AG08396 (cell line): ENCODE measurements at regions not wholly inside any gene's neighbourhood (a gene's known extent, or its start where the extent isn't known, plus 50 kb on each side); places are given as distances from the start of the nearest gene placed in this dataset.

ENCODE experiments used
- DNase-seq: peaks from one replicate; pipeline ENCODE4 v3.0.0; 2012; ENCODE audit warnings: low spot score, mixed read lengths

DNA sequence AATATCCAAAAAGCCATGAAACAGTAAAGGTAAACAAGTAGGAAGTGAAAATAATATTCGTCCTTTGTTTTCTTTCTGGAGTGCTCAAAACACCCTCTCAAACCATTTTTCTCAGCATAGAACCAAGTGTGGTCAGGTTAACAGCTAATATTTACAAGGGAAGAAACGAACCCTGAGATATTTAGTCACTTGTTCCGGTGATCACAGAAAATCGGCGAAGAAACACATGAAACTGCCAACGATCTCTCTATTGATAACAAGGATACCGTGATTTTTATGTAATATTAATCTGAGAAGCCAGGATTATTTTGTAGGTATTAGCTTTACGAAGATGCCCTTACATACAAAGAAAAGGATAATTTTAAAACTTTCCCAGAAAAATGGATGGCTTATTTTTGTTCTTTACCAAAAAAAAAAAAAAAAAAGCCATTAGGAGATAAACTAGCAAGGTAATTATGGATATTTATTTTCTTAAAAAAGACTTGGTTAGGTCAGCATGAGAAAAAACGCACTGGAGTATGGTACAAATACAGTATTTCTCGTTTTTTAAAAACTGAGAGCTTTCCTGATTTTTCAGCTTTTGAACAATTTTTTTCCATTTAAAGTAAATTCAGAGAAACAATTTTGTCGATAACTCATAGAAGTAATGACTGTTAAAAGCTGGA, 107.3 kb upstream of the HNRNPU start:
- no peak for DNase-seq

DNA sequence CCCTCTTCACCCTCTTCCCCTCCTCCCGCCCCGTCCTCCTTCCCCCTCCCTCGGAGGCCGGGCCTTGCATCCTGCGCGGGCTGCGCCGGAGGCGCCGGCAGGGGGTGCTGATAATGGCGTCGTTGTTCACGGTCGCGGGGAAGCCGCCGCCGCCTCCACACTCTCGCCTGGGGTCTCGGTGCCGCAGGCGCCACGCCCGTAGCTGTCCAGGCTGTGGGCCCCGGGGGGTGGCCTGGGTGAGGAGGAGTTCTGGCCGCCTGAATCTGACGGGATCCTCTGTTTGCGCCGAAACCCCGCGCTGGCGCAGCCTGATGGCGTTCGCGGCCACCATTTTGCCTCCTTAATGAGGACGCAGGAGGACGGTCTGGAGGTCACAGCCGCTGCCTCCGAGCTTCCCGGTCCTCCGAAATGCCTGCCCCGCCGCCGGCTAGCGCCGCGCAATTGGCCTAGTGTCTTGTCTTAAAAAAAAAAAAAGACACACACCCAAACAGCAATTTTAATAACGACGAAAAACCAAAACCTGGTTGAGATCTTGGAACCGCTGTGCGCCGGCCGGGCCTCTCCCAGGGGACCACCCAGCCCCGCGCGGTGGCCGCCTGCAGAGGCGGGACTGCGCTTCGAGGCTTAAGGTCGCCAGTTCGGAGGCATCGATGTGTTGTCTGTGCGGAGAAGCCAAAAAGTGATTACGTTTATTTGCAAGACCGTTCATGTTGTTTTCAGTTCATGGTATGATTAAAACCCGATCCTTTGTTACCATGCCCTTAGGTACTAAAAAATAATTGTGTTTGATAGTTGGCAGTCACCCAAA, 106.6 kb upstream of the HNRNPU start:
- DNase-seq: peak; percentile 85

DNA sequence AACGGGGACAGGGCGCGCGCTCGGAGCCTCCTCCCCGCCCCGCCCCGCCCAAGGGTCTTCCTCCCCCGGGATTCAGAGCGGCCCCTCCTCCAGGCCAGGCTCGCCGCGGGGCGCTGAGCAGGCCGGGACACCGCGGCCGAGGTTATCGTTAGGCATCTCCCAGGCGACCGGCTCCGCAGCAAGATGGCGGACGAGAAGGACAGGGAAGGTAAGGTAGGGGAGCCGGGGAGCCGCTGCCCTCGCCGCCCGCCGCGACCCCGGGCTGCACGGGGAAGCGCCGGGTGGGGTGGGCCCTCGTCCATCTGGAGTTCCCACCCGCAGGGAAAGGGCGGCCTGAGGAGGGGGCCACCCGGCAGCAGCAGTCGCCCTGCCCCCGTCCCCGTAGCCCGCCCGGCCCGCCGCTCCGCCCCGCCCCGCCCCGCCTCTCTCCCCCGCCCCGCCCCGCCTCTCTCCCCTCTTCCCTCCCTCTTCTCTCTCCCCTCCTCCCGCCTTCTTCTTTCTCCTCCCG, 105.9 kb upstream of the HNRNPU start:
- no peak for DNase-seq

- DNase-seq: peak; percentile 58
These were observed 105.3 kb upstream of the HNRNPU start for GRCh38 chr1:244969355-244970235.

DNA sequence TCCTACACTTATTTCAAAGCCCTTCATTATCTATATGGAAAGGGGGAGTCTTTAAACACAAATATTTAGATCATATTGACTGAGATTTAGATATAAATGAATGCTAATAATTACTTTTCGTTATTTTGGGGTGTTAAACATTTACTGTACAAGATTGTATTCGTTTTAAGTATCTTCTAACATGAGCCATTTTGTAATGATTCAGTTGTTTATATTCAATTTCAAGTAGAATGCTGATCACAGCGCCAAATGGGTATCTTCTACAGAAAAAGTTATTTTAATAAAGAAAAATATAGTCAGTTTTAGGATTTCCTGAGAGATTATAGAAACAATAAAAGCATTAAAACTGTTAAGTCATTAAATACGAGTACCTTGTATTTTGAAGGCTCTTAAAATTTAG, 104.5 kb upstream of the HNRNPU start:
- no peak for DNase-seq

DNA sequence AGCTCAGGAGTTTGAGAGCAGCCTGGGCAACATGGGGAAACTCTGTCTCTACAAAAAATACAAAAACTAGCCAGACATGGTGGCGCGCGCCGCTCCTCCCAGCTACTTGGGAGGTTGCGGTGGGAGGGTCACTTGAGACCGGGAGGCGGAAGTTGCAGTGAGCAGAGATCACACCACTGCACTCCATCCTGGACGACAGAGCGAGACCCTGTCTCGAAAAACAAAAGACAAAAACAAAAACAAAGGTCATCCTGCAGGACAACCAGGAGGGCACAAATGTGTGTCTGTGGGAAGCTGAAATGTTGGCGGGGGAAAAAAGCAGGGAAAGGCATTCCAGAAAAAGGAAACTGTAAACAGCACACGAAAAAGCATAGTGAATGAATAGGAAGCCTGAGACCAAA, 104.1 kb upstream of the HNRNPU start:
- no peak for DNase-seq

DNA sequence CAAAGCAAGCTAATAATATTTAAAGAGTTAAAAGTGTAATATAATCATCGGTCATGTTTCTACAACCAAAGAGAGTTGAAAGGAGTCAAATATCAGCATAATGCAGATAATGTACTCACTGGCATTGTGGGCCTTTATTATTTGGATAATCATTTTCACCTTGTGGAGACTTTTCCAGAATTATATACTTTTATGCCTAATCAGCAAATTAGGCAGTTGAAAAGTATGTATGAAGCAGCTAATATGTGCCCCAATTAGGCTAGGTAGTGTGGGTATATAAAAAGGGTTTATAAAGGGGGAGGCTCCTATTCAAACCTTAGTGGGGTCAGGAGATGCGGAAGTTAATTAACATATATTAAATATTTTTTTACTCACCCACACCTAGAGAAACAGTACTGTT, 102.8 kb upstream of the HNRNPU start:
- DNase-seq: no peak

DNA sequence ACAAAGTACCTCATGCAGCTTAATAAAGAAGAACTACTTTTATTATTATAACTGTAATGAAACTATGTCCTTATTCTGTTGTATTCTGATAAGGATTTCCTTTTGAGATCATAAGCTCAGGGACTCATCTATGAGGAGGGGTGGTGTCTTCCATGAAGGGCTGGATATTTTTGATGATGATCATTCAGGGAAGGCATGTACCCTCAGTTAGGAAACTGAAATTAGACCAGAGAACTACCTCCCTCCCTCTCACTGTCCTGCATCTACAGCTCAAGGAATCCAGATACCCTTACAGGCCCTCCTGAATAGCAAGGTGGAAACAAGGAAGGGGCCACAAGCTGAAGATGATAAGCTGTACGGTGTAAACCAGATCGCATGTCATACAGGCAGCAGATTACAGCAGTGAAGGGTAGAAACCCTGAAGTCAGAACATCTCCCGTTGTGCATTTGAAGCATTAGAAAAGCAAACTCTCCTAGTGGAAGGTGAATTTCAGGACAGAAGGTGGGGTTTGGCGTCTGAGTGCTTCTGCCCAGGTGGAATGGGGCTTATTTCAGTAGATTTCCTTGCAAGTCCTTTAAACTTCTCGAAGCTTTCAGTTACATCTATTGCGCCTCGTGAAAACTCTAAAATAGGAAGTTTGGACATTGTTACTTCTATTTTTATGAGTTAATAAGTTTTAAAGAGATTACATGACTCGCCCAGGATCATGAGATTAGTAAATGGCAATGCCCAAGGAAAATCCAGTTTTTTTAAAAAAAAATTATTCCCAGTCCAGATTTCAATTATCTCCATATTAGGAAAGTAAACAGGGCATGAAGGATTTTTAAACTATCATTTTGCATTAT, 101.1 kb upstream of the HNRNPU start:
- DNase-seq: no peak

DNA sequence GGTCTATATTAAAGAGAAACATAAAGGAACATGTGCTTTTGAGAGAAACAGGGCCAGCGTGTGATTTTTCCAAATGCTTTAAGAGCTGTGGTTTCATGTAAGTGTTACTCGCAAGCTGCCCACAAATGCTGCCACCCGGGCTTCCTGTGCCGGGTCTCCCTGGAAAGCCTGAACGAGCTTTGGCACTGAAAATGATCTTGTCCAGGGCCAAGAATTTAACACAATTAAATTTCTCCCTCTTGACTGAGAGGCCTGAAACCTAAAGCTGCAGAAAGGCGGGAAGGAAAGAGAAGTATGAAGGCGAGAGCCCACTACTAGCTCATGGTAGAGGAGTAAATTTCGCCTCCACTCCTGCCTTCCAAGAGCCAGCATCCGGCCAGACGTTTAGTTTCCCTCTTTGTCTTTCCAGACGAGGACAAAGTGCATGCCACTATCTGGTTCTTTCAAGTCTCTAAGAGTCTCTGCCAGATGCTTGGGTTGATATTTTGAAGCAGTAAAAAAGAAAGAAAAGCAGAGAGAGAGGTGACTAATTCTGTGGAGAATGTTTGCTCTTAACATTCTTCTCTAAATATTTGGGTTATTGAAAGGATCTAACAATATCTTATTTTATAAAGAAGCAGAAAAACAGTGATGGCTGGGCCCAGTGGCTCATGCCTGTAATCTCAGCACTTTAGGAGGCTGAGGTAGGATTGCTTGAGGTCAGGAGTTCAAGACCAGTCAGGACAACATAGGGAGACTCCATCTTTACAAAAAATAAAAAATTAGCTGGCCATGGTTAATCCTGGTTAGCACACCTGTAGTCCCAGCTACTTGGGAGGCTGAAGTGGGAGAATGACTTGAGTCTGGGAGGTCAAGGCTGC, 100.0 kb upstream of the HNRNPU start:
- DNase-seq: peak; percentile 64

DNA sequence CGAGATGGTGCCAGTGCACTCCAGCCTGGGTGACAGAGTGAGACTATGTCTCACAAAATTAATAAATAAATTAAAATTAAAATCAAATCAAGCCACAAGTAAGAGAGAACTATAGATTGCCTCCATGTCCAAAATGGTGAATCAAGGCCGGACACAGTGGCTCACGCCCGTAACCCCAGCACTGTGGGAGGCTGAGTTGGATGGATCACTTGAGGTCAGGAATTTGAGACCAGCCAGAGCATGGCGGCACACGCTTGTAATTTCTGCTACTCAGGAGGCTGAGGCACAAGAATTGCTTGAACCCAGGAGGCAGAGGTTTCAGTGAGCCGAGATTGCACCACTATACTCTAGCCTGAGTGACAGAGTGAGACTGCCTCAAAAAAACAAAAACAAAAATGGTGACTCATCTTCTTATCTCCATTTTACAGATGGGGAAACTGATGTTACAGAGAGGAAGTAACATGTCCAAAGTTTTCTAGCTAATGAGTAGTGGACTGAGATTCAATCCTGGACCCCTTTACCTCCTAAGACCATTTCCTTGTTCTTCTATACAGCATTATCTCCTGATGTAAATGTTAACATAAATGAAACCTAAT, 99.0 kb upstream of the HNRNPU start:
- DNase-seq: no peak

DNA sequence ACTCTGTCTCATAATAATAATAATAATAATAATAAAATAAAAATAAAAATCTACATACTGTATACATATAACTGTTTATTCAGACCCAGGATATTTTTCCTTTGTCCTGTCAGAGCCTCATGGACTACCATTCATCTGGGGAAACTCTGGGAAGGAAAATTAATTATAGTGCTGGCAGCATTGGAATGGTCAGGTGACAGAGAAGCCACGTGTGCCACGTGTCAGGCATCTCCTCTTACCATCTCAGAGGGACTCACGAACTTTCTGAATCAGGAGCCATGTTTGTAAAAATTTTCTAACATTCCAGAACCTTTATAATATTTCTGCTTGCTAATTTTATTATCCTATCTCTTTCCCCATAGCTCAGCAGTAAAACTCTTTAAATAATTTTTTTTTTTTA, 97.8 kb upstream of the HNRNPU start:
- DNase-seq: no peak

- DNase-seq: no peak
These were observed 96.6 kb upstream of the HNRNPU start for GRCh38 chr1:244960904-244961303.

- DNase-seq: no peak
These were observed 94.2 kb upstream of the HNRNPU start for GRCh38 chr1:244958593-244958992.

- DNase-seq: no peak
These were observed 93.2 kb upstream of the HNRNPU start for GRCh38 chr1:244957525-244957924.

GRCh38 chr1:244957122-244957521, 92.8 kb upstream of the HNRNPU start:
- no peak for DNase-seq

- DNase-seq: no peak
These were observed 91.3 kb upstream of the HNRNPU start for GRCh38 chr1:244955661-244956060.

DNA sequence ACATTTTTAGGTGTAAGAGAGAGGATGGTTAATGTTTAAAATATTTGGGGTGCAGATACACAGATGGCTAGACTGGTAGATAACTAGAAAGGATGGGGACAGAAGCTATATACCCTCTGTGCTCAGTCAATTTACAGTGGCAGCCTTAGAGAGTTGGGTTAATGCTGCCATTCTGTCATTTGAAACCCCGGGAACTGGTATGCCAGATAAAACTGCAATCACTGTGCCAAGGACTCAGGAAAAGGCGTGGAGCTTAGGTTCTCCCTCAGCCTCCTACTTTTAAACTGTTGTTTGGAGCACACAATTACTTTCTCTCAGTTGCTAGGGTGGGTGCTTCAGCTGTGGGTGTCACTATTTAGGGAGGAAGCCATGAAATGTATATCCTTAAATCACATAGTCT, 90.0 kb upstream of the HNRNPU start:
- DNase-seq: no peak

- no peak for DNase-seq
These were observed 89.6 kb upstream of the HNRNPU start for GRCh38 chr1:244953901-244954300.

DNA sequence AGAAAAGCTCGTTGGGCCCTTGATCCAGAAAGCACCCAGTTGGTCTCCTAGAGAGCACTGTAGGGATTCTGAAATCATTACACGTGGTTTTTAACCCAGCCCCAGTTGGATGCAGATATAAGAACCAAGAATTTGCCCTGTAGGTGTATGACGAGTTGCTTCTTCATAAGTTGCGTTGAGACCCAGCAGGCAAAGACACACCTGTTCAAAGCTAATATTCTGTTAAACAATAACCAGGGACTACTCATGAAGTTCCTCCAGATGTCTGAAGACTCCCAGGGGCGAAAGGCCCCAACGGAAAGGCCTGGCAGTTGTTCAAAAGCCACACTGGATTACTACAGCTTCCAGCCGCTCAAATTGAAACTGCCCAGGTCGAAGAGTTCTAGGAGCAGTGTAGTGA, 88.6 kb upstream of the HNRNPU start:
- no peak for DNase-seq

GRCh38 chr1:244952280-244952933, 88.1 kb upstream of the HNRNPU start:
- DNase-seq: no peak
